Neural progenitor cell (in vitro differentiated cells): ENCODE measurements at regions not wholly inside any gene's neighbourhood (a gene's known extent, or its start where the extent isn't known, plus 50 kb on each side); places are given as distances from the start of the nearest gene placed in this dataset.

ENCODE experiments used
- DNase-seq: peaks from one replicate; pipeline ENCODE4 v3.0.0-alpha.2; 2016; ENCODE audit warnings: low spot score
- H2AFZ ChIP-seq: fragments of 200-600 bp; sonication (generic); replicated peaks from 2 replicates; pipeline ENCODE4 v1.6.1; 2016; ENCODE audit warnings: antibody characterized with exemption
- H3F3A ChIP-seq: fragments of 200-600 bp; sonication (generic); 2 replicates; pipeline ENCODE4 v1.6.1; 2016; ENCODE audit warnings: antibody characterized with exemption, low read depth
- H3K27ac ChIP-seq: fragments of 200-600 bp; sonication (generic); 2 replicates; pipeline ENCODE4 v1.5.1; 2016; ENCODE audit warnings: mild to moderate bottlenecking
- H3K27me3 ChIP-seq: fragments of 200-600 bp; sonication (generic); 2 replicates; pipeline ENCODE4 v1.6.1; 2016; ENCODE audit warnings: mild to moderate bottlenecking, moderate library complexity
- H3K36me3 ChIP-seq: fragments of 200-600 bp; sonication (generic); 2 replicates; pipeline ENCODE4 v1.5.1; 2016
- H3K4me1 ChIP-seq: fragments of 200-600 bp; sonication (generic); 2 replicates; pipeline ENCODE4 v1.6.1; 2016; ENCODE audit warnings: mixed run types
- H3K4me2 ChIP-seq: fragments of 200-600 bp; sonication (generic); 2 replicates; pipeline ENCODE4 v1.6.1; 2016
- H3K4me3 ChIP-seq: fragments of 200-600 bp; sonication (generic); 2 replicates; pipeline ENCODE4 v1.5.1; 2016
- H3K79me2 ChIP-seq: fragments of 200-600 bp; sonication (generic); 2 replicates; pipeline ENCODE4 v1.6.1; 2016; ENCODE audit warnings: low read depth
- H3K9ac ChIP-seq: fragments of 200-600 bp; sonication (generic); 2 replicates; pipeline ENCODE4 v1.6.1; 2016
- H3K9me3 ChIP-seq: fragments of 200-600 bp; sonication (generic); 2 replicates; pipeline ENCODE4 v1.5.1; 2016; ENCODE audit warnings: low read depth
- H4K20me1 ChIP-seq: fragments of 200-600 bp; sonication (generic); 2 replicates; pipeline ENCODE4 v1.6.1; 2016; ENCODE audit warnings: low read depth
- H3K27ac Mint-ChIP-seq: 3 replicates; pipeline ENCODE4 v1.8.0; 2021; ENCODE audit warnings: mixed read lengths
- H3K27me3 Mint-ChIP-seq: 2 replicates; pipeline ENCODE4 v1.8.0; 2022; ENCODE audit warnings: low read depth, mild to moderate bottlenecking, inconsistent platforms, moderate library complexity, mixed read lengths; ENCODE audit not compliant: insufficient read depth
- H3K36me3 Mint-ChIP-seq: 3 replicates; pipeline ENCODE4 v1.8.0; 2021; ENCODE audit warnings: mixed read lengths
- H3K4me1 Mint-ChIP-seq: 3 replicates; pipeline ENCODE4 v1.8.0; 2021; ENCODE audit warnings: mixed read lengths
- H3K4me3 Mint-ChIP-seq: 3 replicates; pipeline ENCODE4 v1.8.0; 2021; ENCODE audit warnings: mild to moderate bottlenecking, moderate library complexity, mixed read lengths
- H3K9me3 Mint-ChIP-seq: 3 replicates; pipeline ENCODE4 v1.8.0; 2020; ENCODE audit warnings: mixed read lengths
- EZH2 ChIP-seq: fragments of 200-600 bp; sonication (generic); IDR thresholded peaks from 2 replicates; pipeline ENCODE4 v1.6.1; 2017; ENCODE audit warnings: antibody characterized with exemption, mild to moderate bottlenecking, moderate library complexity
- EZH2phosphoT487 ChIP-seq: fragments of 200-600 bp; sonication (generic); IDR thresholded peaks from 2 replicates; pipeline ENCODE4 v1.6.1; 2017; ENCODE audit warnings: antibody characterized with exemption
- TF ChIP-seq, protein P1 (sequence below): fragments of 200-600 bp; sonication (generic); IDR thresholded peaks from 2 replicates; pipeline ENCODE4 v1.5.1; 2017; ENCODE audit warnings: antibody characterized with exemption, mild to moderate bottlenecking

DNA sequence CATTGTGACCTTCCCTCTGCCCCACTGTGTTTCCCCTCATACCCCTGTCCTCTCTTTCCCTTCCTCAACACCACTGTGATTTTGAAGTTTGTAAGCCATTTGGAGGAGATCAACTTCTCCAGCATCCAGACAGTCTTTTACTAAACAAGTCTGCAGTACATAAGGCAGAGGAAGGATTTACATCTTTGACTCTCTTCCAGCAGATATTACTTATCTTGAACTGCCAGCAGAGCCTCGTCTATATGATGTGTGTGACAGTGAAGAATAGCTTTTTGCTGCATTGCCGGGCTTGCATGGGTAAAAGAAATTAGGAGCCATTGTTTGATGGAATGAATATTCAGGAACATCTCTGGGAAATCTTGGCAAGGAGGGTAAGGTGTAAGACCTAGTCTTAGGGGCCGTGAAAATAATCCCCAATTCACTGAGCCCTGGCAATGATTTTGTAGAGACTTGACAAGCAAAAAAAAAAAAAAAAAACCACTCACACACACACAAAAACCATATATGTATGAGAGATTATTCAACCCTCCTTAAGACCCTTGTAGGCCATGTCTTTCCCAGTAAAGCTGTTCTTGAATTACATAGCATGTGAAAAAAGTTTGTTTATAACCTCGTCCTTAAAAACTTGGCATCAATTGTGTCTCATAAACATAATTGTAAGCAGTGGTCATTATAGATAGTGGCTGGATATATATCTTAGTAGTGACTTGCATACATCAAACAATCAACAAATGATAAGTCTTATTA is 903.9 kb downstream of the CDH11 start:
- H3K9me3 ChIP-seq: no peaks in the 10 kb centered on the region
- H3K4me2 ChIP-seq: no peak overlapping the region
- H3K9ac ChIP-seq: no peak overlapping the region
- no peaks in the 10 kb centered on the region for H3K36me3 ChIP-seq
- H3K9me3 Mint-ChIP-seq: no peaks in the 10 kb centered on the region
- H3K4me1 Mint-ChIP-seq: no peaks in the 10 kb centered on the region
- no peaks in the 10 kb centered on the region for H4K20me1 ChIP-seq
- H3F3A ChIP-seq: no peaks in the 10 kb centered on the region
- H2AFZ ChIP-seq: no peak overlapping the region
- H3K4me3 Mint-ChIP-seq: no peak overlapping the region
- H3K27ac Mint-ChIP-seq: no peak overlapping the region
- H3K27me3 Mint-ChIP-seq: no peaks in the 10 kb centered on the region
- no peak overlapping the region for H3K27ac ChIP-seq
- no peaks in the 10 kb centered on the region for H3K4me1 ChIP-seq
- no peaks in the 10 kb centered on the region for H3K36me3 Mint-ChIP-seq
- no peaks in the 10 kb centered on the region for H3K27me3 ChIP-seq
- no peak overlapping the region for H3K4me3 ChIP-seq
- TF ChIP-seq EZH2phosphoT487: no peak
- H3K79me2 ChIP-seq: no peaks in the 10 kb centered on the region
- no peak for DNase-seq

DNA sequence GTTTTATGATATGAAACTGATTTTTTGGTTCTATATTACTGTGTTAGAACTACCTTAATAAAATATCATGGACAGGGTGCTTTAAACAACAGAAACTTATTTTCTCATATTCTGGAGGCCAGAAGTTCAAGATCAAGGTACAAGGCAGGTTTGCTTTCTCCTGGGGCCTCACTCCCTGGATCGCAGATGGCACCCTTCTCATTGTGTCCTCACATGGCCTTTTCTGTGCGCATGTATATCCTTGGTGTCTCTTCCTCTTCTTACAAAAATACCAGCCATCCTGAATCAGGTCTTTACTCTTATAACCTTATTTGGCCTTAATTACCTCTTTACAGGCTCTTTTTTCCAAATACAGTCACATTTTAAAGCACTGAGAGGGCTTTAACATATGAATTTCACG is 906.1 kb downstream of the CDH11 start:
- TF ChIP-seq, protein P1, sequence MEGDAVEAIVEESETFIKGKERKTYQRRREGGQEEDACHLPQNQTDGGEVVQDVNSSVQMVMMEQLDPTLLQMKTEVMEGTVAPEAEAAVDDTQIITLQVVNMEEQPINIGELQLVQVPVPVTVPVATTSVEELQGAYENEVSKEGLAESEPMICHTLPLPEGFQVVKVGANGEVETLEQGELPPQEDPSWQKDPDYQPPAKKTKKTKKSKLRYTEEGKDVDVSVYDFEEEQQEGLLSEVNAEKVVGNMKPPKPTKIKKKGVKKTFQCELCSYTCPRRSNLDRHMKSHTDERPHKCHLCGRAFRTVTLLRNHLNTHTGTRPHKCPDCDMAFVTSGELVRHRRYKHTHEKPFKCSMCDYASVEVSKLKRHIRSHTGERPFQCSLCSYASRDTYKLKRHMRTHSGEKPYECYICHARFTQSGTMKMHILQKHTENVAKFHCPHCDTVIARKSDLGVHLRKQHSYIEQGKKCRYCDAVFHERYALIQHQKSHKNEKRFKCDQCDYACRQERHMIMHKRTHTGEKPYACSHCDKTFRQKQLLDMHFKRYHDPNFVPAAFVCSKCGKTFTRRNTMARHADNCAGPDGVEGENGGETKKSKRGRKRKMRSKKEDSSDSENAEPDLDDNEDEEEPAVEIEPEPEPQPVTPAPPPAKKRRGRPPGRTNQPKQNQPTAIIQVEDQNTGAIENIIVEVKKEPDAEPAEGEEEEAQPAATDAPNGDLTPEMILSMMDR: no peak
- TF ChIP-seq EZH2phosphoT487: no peak
- TF ChIP-seq EZH2: no peak
- no peaks in the 10 kb centered on the region for H3K27me3 Mint-ChIP-seq
- Histone ChIP-seq H3K9me3 (no peaks in the 10 kb centered on the region), H4K20me1 (no peaks in the 10 kb centered on the region), H3K27me3 (no peaks in the 10 kb centered on the region), H3F3A (no peaks in the 10 kb centered on the region), H3K4me2 (no peak overlapping the region), H3K4me1 (no peaks in the 10 kb centered on the region), H3K9ac (no peak overlapping the region), H3K27ac (no peak overlapping the region), H3K36me3 (no peaks in the 10 kb centered on the region), H2AFZ (no peak overlapping the region), H3K79me2 (no peaks in the 10 kb centered on the region), H3K4me3 (no peak overlapping the region)
- DNase-seq: no peak
- H3K4me3 Mint-ChIP-seq: no peak overlapping the region
- H3K4me1 Mint-ChIP-seq: peaks cover 3% of the 10 kb centered on the region
- H3K36me3 Mint-ChIP-seq: no peaks in the 10 kb centered on the region
- H3K9me3 Mint-ChIP-seq: no peaks in the 10 kb centered on the region
- no peak overlapping the region for H3K27ac Mint-ChIP-seq

DNA sequence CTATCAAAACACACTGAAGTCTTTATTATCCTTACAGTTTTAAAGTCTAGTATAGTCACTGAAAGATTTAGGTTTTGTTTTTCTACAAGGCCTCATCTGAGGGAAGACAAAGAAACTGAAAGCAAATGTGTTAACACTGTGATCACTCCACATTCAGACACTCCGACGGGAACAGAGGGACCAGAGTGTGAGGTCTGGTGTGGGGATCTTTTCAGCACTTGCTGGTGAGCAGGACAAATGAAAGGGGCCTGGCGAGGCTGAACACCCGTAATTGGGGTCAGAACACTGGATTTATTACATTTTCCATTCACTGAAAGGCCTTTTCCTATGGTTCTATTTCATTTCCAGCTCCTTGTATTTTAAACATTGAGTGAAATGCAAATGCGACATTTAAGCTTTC is 910.5 kb downstream of the CDH11 start:
- H3K4me2 ChIP-seq: no peak overlapping the region
- no peak overlapping the region for H3K27ac ChIP-seq
- no peak overlapping the region for H3K9ac ChIP-seq
- H3K36me3 ChIP-seq: no peaks in the 10 kb centered on the region
- no peaks in the 10 kb centered on the region for H3K36me3 Mint-ChIP-seq
- no peaks in the 10 kb centered on the region for H3K27me3 Mint-ChIP-seq
- H3K9me3 ChIP-seq: no peaks in the 10 kb centered on the region
- H3K27me3 ChIP-seq: no peaks in the 10 kb centered on the region
- H3K4me1 Mint-ChIP-seq: peaks cover 10% of the 10 kb centered on the region
- DNase-seq: no peak
- TF ChIP-seq EZH2 (no peak), EZH2phosphoT487 (no peak)
- TF ChIP-seq, protein P1: no peak
- H2AFZ ChIP-seq: peak overlapping the region; percentile 76
- H4K20me1 ChIP-seq: no peaks in the 10 kb centered on the region
- H3K4me1 ChIP-seq: peaks cover 8% of the 10 kb centered on the region
- H3K4me3 Mint-ChIP-seq: no peak overlapping the region
- no peaks in the 10 kb centered on the region for H3K79me2 ChIP-seq
- H3K9me3 Mint-ChIP-seq: no peaks in the 10 kb centered on the region
- no peaks in the 10 kb centered on the region for H3F3A ChIP-seq
- no peak overlapping the region for H3K27ac Mint-ChIP-seq
- H3K4me3 ChIP-seq: no peak overlapping the region

DNA sequence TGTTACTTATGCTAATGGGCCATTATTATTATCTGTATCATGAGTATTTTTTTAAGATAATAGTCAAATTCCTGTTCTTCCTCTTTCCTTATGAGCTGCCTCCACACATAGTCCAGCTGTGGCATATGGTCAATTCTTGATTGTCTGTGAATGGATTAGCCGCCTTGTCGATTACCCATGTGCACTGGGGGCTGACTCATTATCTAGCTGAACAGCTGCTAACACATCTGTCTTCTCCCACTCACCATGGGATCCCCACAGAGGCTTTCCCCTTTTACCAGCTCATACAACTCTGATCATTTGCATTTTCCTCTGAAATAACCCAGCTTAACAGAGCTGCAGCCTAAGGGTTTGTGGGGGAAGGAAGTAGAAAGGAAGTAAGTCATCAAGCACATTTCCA is 915.0 kb downstream of the CDH11 start:
- Histone ChIP-seq H3K4me1 (peaks cover 8% of the 10 kb centered on the region), H3K79me2 (no peaks in the 10 kb centered on the region), H3K9ac (no peak overlapping the region), H3K36me3 (no peaks in the 10 kb centered on the region), H3F3A (no peaks in the 10 kb centered on the region), H2AFZ (no peak overlapping the region), H4K20me1 (no peaks in the 10 kb centered on the region), H3K4me3 (no peak overlapping the region), H3K4me2 (no peak overlapping the region), H3K27ac (no peak overlapping the region), H3K27me3 (no peaks in the 10 kb centered on the region), H3K9me3 (no peaks in the 10 kb centered on the region)
- H3K36me3 Mint-ChIP-seq: no peaks in the 10 kb centered on the region
- H3K4me3 Mint-ChIP-seq: no peak overlapping the region
- DNase-seq: peak; percentile 21
- no peak overlapping the region for H3K27ac Mint-ChIP-seq
- H3K9me3 Mint-ChIP-seq: no peaks in the 10 kb centered on the region
- no peaks in the 10 kb centered on the region for H3K27me3 Mint-ChIP-seq
- TF ChIP-seq EZH2: no peak
- peaks cover 14% of the 10 kb centered on the region for H3K4me1 Mint-ChIP-seq
